ENCODE measurements at regions not wholly inside any gene's neighbourhood (a gene's known extent, or its start where the extent isn't known, plus 50 kb on each side); places are given as distances from the start of the nearest gene placed in this dataset.
"Not testable (repeated sequence)": the region's sequence is repeated elsewhere in the genome, so short reads cannot be mapped to it uniquely, and the experiment has no call there.

DNA sequence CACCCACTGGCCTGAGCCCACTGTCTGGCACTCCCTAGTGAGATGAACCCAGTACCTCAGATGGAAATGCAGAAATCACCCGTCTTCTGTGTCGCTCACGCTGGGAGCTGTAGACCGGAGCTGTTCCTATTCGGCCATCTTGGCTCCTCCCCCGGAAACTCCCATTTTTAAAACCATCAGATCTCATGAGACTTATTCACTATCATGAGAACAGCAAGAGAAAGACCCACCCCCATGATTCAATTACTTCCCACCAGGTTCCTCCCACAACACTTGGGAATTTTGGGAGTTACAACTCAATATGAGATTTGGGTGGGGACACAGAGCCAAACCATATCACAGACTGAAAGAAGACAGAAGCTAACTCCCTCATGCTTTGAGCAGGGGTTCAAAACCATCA lies 134.5 kb downstream of the SLC39A8 start:
- H3K4me3 Mint-ChIP-seq, POLR2A ChIA-PET, DNase-seq, H3K4me1 Mint-ChIP-seq, ATAC-seq, H3K36me3 Mint-ChIP-seq, H3K27ac Mint-ChIP-seq, H3K9me3 Mint-ChIP-seq: not testable (repeated sequence)
- peaks cover 0 to 14% (median 4%) of the 10 kb centered on the region in 5 donors for H3K27me3 Mint-ChIP-seq

GRCh38 chr4:102204634-102205033 lies 140.6 kb downstream of the SLC39A8 start:
- ATAC-seq, H3K4me1 Mint-ChIP-seq, POLR2A ChIA-PET, H3K4me3 Mint-ChIP-seq, H3K36me3 Mint-ChIP-seq, H3K27ac Mint-ChIP-seq, H3K9me3 Mint-ChIP-seq, DNase-seq: not testable (repeated sequence)
- H3K27me3 Mint-ChIP-seq = peaks cover 0 to 14% (median 1%) of the 10 kb centered on the region in 5 donors

GRCh38 chr4:102196221-102196620 lies 149.1 kb downstream of the SLC39A8 start:
- H3K9me3 Mint-ChIP-seq = no peaks in the 10 kb centered on the region
- peaks cover 0 to 3% (median 0%) of the 10 kb centered on the region in 5 donors for H3K27me3 Mint-ChIP-seq
- no peak overlapping the region for H3K4me3 Mint-ChIP-seq
- H3K27ac Mint-ChIP-seq = no peak overlapping the region
- DNase-seq (no peak), ATAC-seq (no peak)
- POLR2A ChIA-PET = no interaction called here
- H3K4me1 Mint-ChIP-seq = peaks cover 10 to 27% (median 19%) of the 10 kb centered on the region in 4 donors
- H3K36me3 Mint-ChIP-seq = no peaks in the 10 kb centered on the region

- ATAC-seq (no peak), DNase-seq (no peak)
- H3K4me1 Mint-ChIP-seq = peaks cover 10 to 27% (median 19%) of the 10 kb centered on the region in 4 donors
- H3K36me3 Mint-ChIP-seq = no peaks in the 10 kb centered on the region
- POLR2A ChIA-PET = no interaction called here
- H3K27me3 Mint-ChIP-seq = peaks cover 0 to 3% (median 0%) of the 10 kb centered on the region in 5 donors
- H3K9me3 Mint-ChIP-seq = no peaks in the 10 kb centered on the region
- H3K4me3 Mint-ChIP-seq = no peak overlapping the region
- H3K27ac Mint-ChIP-seq = no peak overlapping the region
Measured at GRCh38 chr4:102193145-102193544, 152.1 kb downstream of the SLC39A8 start.

GRCh38 chr4:102180046-102180445 lies 165.2 kb downstream of the SLC39A8 start:
- ATAC-seq (no peak), DNase-seq (no peak)
- H3K9me3 Mint-ChIP-seq = no peaks in the 10 kb centered on the region
- H3K36me3 Mint-ChIP-seq = no peaks in the 10 kb centered on the region
- POLR2A ChIA-PET = no interaction called here
- no peak overlapping the region for H3K4me3 Mint-ChIP-seq
- no peaks in the 10 kb centered on the region for H3K27me3 Mint-ChIP-seq
- H3K27ac Mint-ChIP-seq = no peak overlapping the region
- no peaks in the 10 kb centered on the region for H3K4me1 Mint-ChIP-seq

DNA sequence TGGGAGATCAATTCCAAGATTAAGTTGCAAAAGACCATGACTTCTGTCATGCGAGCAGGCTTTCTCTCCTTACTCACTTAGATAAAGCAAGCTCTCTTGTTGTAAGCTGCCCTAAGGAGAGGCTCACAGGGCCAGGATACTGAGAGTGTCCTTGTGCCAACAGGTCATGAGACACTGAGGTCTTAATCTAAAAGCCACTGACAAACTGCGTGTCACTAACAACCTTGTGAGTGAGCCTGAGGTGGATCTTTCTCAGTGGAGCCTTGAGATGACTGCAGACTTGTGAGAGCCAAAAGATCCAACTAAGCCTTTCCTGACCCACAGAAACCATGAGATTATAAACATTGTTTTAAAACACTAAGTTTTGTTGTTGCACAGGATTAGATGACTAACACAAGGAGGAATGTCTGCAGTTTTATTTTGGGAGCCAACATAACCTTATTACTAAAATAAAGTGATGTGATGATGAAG lies 170.5 kb downstream of the SLC39A8 start:
- no peaks in the 10 kb centered on the region for H3K36me3 Mint-ChIP-seq
- POLR2A ChIA-PET = no interaction called here
- no peak overlapping the region for H3K27ac Mint-ChIP-seq
- DNase-seq (no peak), ATAC-seq (no peak)
- no peaks in the 10 kb centered on the region for H3K9me3 Mint-ChIP-seq
- H3K27me3 Mint-ChIP-seq = no peaks in the 10 kb centered on the region
- H3K4me1 Mint-ChIP-seq = no peaks in the 10 kb centered on the region
- H3K4me3 Mint-ChIP-seq = no peak overlapping the region

GRCh38 chr4:102172341-102172740 lies 172.9 kb downstream of the SLC39A8 start:
- DNase-seq = no peak

GRCh38 chr4:102170910-102171309 lies 174.4 kb downstream of the SLC39A8 start:
- Mint-ChIP-seq H3K4me3 (no peak overlapping the region), H3K36me3 (no peaks in the 10 kb centered on the region), H3K9me3 (no peaks in the 10 kb centered on the region), H3K27ac (no peak overlapping the region), H3K27me3 (no peaks in the 10 kb centered on the region), H3K4me1 (no peaks in the 10 kb centered on the region)
- POLR2A ChIA-PET = no interaction called here
- DNase-seq (no peak), ATAC-seq (no peak)

More at GRCh38 chr4:102172341-102172740, 172.9 kb downstream of the SLC39A8 start:
- Mint-ChIP-seq H3K4me3 (no peak overlapping the region), H3K4me1 (no peaks in the 10 kb centered on the region), H3K36me3 (no peaks in the 10 kb centered on the region), H3K27me3 (no peaks in the 10 kb centered on the region), H3K9me3 (no peaks in the 10 kb centered on the region), H3K27ac (no peak overlapping the region)
- POLR2A ChIA-PET = no interaction called here
- ATAC-seq = no peak

DNA sequence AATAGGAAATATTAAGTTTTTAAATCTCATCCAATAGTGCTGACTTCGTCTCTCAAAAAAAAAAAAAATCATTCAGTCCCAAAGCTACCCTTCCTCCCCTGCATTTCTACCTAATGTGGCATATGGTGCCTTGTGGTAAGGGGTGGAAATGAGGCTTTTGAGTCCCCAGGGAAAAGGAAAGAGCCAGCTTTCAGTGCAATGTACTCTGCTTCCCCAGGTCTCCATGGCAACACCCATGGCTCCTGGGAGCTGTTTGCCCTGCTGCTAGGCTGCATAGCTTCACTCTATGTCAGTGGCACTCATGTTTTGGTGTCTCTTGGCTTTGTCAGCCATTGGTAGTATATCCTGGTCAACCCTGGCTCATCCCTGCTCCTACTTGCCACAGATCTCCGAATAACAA lies 175.9 kb downstream of the SLC39A8 start:
- POLR2A ChIA-PET = no interaction called here
- no peaks in the 10 kb centered on the region for H3K36me3 Mint-ChIP-seq
- H3K4me1 Mint-ChIP-seq = no peaks in the 10 kb centered on the region
- H3K27ac Mint-ChIP-seq = no peak overlapping the region
- no peaks in the 10 kb centered on the region for H3K9me3 Mint-ChIP-seq
- ATAC-seq = no peak
- H3K4me3 Mint-ChIP-seq = no peak overlapping the region
- H3K27me3 Mint-ChIP-seq = no peaks in the 10 kb centered on the region
- no peak for DNase-seq

DNA sequence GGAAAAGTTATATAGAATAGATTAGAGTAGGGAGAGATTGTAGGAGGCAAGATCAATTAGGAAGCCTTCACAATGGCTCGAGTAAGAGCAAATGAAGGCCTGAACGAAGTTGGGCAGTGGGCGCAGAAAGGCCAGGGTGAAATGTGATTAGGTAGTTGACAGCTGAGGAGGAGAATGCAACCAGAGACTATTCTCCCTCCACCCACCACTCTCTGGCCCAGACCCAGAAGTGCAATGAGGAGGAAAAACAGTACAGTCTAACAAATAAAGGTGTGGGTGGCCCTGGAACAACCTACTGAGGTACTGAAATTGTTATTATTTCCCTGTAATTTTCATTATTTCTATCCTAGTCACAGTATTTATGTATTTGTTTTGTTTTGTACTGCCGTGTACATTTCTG lies 176.7 kb downstream of the SLC39A8 start:
- H3K9me3 Mint-ChIP-seq = no peaks in the 10 kb centered on the region
- DNase-seq (no peak), ATAC-seq (no peak)
- H3K27ac Mint-ChIP-seq = no peak overlapping the region
- POLR2A ChIA-PET = no interaction called here
- H3K4me3 Mint-ChIP-seq = no peak overlapping the region
- no peaks in the 10 kb centered on the region for H3K27me3 Mint-ChIP-seq
- H3K36me3 Mint-ChIP-seq = no peaks in the 10 kb centered on the region
- H3K4me1 Mint-ChIP-seq = no peaks in the 10 kb centered on the region

- Mint-ChIP-seq H3K9me3 (no peaks in the 10 kb centered on the region), H3K27ac (no peak overlapping the region), H3K4me3 (no peak overlapping the region), H3K36me3 (no peaks in the 10 kb centered on the region), H3K27me3 (no peaks in the 10 kb centered on the region), H3K4me1 (no peaks in the 10 kb centered on the region)
- POLR2A ChIA-PET = no interaction called here
- ATAC-seq (no peak), DNase-seq (no peak)
Measured at GRCh38 chr4:102165584-102165983, 179.7 kb downstream of the SLC39A8 start.

GRCh38 chr4:102163404-102164140 lies 181.7 kb downstream of the SLC39A8 start:
- H3K36me3 Mint-ChIP-seq = no peaks in the 10 kb centered on the region
- H3K4me1 Mint-ChIP-seq = no peaks in the 10 kb centered on the region
- DNase-seq = no peak
- POLR2A ChIA-PET = no interaction called here
- no peak overlapping the region for H3K4me3 Mint-ChIP-seq
- H3K9me3 Mint-ChIP-seq = no peaks in the 10 kb centered on the region
- H3K27me3 Mint-ChIP-seq = no peaks in the 10 kb centered on the region
- no peak for ATAC-seq
- peak overlapping the region in 1 of 10 donors; percentile 6 for H3K27ac Mint-ChIP-seq

DNA sequence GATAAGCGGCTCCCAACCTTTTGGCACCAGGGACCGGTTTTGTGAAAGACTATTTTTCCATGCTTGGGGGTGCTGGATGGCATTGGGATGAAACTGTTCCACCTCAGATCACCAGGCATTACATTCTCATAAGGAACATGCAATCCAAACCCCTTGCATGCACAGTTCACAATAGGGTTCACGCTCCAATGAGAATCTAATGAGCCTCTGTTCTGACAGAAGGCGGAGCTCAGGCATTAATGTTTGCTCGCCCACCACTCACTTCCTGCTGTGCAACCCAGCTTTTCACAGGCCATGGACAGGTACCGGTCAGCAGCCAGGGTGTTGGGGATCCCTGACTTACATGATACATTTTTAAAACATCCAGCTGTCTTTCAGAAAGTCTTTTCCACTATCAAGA lies 187.3 kb downstream of the SLC39A8 start:
- no peaks in the 10 kb centered on the region for H3K27me3 Mint-ChIP-seq
- no peaks in the 10 kb centered on the region for H3K4me1 Mint-ChIP-seq
- no peak for ATAC-seq
- no peaks in the 10 kb centered on the region for H3K9me3 Mint-ChIP-seq
- no peaks in the 10 kb centered on the region for H3K36me3 Mint-ChIP-seq
- H3K4me3 Mint-ChIP-seq = no peak overlapping the region
- no peak overlapping the region for H3K27ac Mint-ChIP-seq
- POLR2A ChIA-PET = no interaction called here
- no peak for DNase-seq

DNA sequence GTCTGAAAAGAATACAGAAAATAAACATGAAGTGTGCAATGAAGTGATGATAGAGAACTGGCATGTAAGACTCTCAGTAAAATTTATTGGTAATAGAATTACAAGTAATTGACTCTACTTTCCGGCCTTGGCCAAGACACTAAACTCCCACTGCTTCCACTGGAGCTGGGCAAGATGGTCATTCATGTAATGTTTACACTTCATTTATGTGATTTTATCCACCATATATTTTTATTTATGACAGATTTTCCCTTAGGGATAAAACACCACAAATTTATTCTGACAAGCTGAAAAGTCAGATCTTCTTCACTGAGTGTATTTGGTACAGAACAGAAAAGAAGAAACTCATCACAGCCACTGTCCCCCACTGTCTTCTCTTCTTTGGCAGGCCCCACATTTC lies 191.9 kb downstream of the SLC39A8 start:
- Mint-ChIP-seq H3K4me3 (no peak overlapping the region), H3K9me3 (no peaks in the 10 kb centered on the region), H3K27ac (no peak overlapping the region), H3K36me3 (no peaks in the 10 kb centered on the region), H3K4me1 (no peaks in the 10 kb centered on the region), H3K27me3 (peaks cover 0 to 6% (median 0%) of the 10 kb centered on the region in 5 donors)
- POLR2A ChIA-PET = no interaction called here
- ATAC-seq = no peak
- DNase-seq = no peak

All from naive thymus-derived CD8-positive, alpha-beta T cell (primary cell).